Fibroblast of lung (primary cell): ENCODE measurements at regions not wholly inside any gene's neighbourhood (a gene's known extent, or its start where the extent isn't known, plus 50 kb on each side); places are given as distances from the start of the nearest gene placed in this dataset.

Source experiments
- DNase-seq, 2 donors: peaks; one replicate each; pipeline versions ENCODE4 v3.0.0 to v3.0.0-alpha.2; 2010; ENCODE audit warnings: low read depth in 2 of 2
- H2AFZ ChIP-seq: 2 replicates; pipeline ENCODE4 v1.5.1; 2012; ENCODE audit warnings: low read length, control low read depth, inconsistent platforms
- H3K27ac ChIP-seq: 2 replicates; pipeline ENCODE4 v1.5.1; 2011; ENCODE audit warnings: low read length, control low read depth; ENCODE audit not compliant: insufficient read depth
- H3K27me3 ChIP-seq: 2 replicates; pipeline ENCODE4 v1.5.1; 2011; ENCODE audit warnings: mild to moderate bottlenecking, low read length; ENCODE audit not compliant: control insufficient read depth, insufficient read depth
- H3K36me3 ChIP-seq: 2 replicates; pipeline ENCODE4 v1.5.1; 2011; ENCODE audit warnings: low read length; ENCODE audit not compliant: control insufficient read depth, insufficient read depth
- H3K4me1 ChIP-seq: 2 replicates; pipeline ENCODE4 v1.5.1; 2011; ENCODE audit warnings: low read length; ENCODE audit not compliant: control insufficient read depth, insufficient read depth; ENCODE audit errors: extremely low read depth
- H3K4me2 ChIP-seq: 2 replicates; pipeline ENCODE4 v1.5.1; 2011; ENCODE audit warnings: low read length, control low read depth; ENCODE audit not compliant: insufficient read depth; ENCODE audit errors: extremely low read depth
- H3K4me3 ChIP-seq, 4 experiments: fragments of 200-600 bp in 1 of 4; sonication (generic) in 1 of 4; replicated peaks in 1 of 4; 2 replicates each; pipeline ENCODE4 v1.5.1; 2011 to 2016; ENCODE audit warnings: low read length in 4 of 4, low read depth in 3 of 4, mild to moderate bottlenecking in 3 of 4, control low read depth in 2 of 4, inconsistent platforms in 1 of 4, mixed read lengths in 1 of 4; ENCODE audit not compliant: insufficient read depth in 1 of 4; ENCODE audit errors: control extremely low read depth in 1 of 4
- H3K79me2 ChIP-seq: 2 replicates; pipeline ENCODE4 v1.5.1; 2012; ENCODE audit warnings: mild to moderate bottlenecking, low read length, inconsistent platforms; ENCODE audit not compliant: control insufficient read depth, insufficient read depth
- H3K9ac ChIP-seq: 2 replicates; pipeline ENCODE4 v1.5.1; 2011; ENCODE audit warnings: mild to moderate bottlenecking, low read length, control low read depth; ENCODE audit not compliant: insufficient read depth
- H3K9me3 ChIP-seq: 2 replicates; pipeline ENCODE4 v1.5.1; 2012; ENCODE audit warnings: low read depth, low read length; ENCODE audit not compliant: control insufficient read depth, insufficient read depth
- H4K20me1 ChIP-seq: 2 replicates; pipeline ENCODE4 v1.5.1; 2011; ENCODE audit warnings: low read length; ENCODE audit not compliant: control insufficient read depth, insufficient read depth; ENCODE audit errors: extremely low read depth
- EZH2 ChIP-seq: IDR thresholded peaks from 2 replicates; pipeline ENCODE4 v1.5.1; 2012; ENCODE audit warnings: low read length, control low read depth, mild to moderate bottlenecking; ENCODE audit errors: missing control alignments
- TF ChIP-seq, protein P1 (sequence below), 2 donors: IDR thresholded peaks in 1 of 2; conservative IDR thresholded peaks in 1 of 2; 1 replicate in 1 of 2; 2 replicates in 1 of 2; pipeline ENCODE4 v1.5.1; 2011 to 2012; ENCODE audit warnings: low read length in 2 of 2, control low read depth in 1 of 2, inconsistent platforms in 1 of 2, low read depth in 1 of 2, mild to moderate bottlenecking in 1 of 2

GRCh38 chr22:47394504-47395440 is 632.3 kb downstream of the TBC1D22A start:
- Histone ChIP-seq H3K27me3 (no peaks in the 10 kb centered on the region), H3K36me3 (no peaks in the 10 kb centered on the region), H3K4me3 (no peak overlapping the region), H3K4me1 (no peaks in the 10 kb centered on the region), H3K9ac (no peak overlapping the region), H4K20me1 (no peaks in the 10 kb centered on the region), H3K27ac (no peak overlapping the region), H3K9me3 (no peaks in the 10 kb centered on the region), H2AFZ (no peak overlapping the region), H3K4me2 (no peak overlapping the region), H3K79me2 (no peaks in the 10 kb centered on the region)
- DNase-seq, result peak in 1 of 2 donors; percentile 3
- no peak for TF ChIP-seq EZH2
- TF ChIP-seq, protein P1, sequence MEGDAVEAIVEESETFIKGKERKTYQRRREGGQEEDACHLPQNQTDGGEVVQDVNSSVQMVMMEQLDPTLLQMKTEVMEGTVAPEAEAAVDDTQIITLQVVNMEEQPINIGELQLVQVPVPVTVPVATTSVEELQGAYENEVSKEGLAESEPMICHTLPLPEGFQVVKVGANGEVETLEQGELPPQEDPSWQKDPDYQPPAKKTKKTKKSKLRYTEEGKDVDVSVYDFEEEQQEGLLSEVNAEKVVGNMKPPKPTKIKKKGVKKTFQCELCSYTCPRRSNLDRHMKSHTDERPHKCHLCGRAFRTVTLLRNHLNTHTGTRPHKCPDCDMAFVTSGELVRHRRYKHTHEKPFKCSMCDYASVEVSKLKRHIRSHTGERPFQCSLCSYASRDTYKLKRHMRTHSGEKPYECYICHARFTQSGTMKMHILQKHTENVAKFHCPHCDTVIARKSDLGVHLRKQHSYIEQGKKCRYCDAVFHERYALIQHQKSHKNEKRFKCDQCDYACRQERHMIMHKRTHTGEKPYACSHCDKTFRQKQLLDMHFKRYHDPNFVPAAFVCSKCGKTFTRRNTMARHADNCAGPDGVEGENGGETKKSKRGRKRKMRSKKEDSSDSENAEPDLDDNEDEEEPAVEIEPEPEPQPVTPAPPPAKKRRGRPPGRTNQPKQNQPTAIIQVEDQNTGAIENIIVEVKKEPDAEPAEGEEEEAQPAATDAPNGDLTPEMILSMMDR (conservative IDR thresholded peaks at IDR 0.05 in 1 of 2, IDR thresholded peaks at IDR 0.05 in 1 of 2; ENCODE audit: low read depth in 1 of 2, low read length in 2 of 2), result no peak

DNA sequence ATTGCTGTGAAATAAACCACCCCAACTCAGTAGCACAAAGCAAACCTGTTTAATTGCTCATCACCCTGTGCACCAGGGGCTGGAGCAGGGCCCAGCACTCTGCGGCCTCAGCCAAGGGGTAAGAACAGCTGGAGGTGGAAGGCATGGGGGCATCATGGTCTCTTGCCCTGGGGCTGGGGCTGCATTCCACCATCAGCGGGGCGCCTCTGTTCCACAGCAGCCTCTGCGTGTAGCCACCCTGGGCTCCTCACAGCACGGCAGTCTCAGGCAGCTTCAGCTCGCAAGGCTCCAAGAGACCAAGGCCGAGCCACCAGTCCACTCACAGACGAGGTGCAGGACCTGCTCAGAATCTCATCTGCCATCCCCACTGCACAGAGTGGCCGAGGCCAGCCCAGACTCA is 630.7 kb downstream of the TBC1D22A start:
- Histone ChIP-seq H3K4me1 (no peaks in the 10 kb centered on the region), H3K4me2 (no peak overlapping the region), H3K79me2 (no peaks in the 10 kb centered on the region), H3K27ac (no peak overlapping the region), H4K20me1 (no peaks in the 10 kb centered on the region), H3K9ac (no peak overlapping the region), H3K36me3 (no peaks in the 10 kb centered on the region), H3K27me3 (no peaks in the 10 kb centered on the region), H3K9me3 (no peaks in the 10 kb centered on the region), H2AFZ (no peak overlapping the region), H3K4me3 (no peak overlapping the region)
- no peak for TF ChIP-seq EZH2
- TF ChIP-seq, protein P1 (conservative IDR thresholded peaks at IDR 0.05 in 1 of 2, IDR thresholded peaks at IDR 0.05 in 1 of 2; ENCODE audit: low read depth in 1 of 2, low read length in 2 of 2), result no peak
- DNase-seq, result no peak

GRCh38 chr22:47392729-47393128 is 630.3 kb downstream of the TBC1D22A start:
- H3K4me3 ChIP-seq, result no peak overlapping the region
- DNase-seq, result no peak
- no peaks in the 10 kb centered on the region for H3K9me3 ChIP-seq

More at GRCh38 chr22:47392729-47393128, 630.3 kb downstream of the TBC1D22A start:
- H4K20me1 ChIP-seq, result no peaks in the 10 kb centered on the region
- no peak overlapping the region for H3K9ac ChIP-seq
- H2AFZ ChIP-seq, result no peak overlapping the region
- TF ChIP-seq, protein P1 (conservative IDR thresholded peaks at IDR 0.05 in 1 of 2, IDR thresholded peaks at IDR 0.05 in 1 of 2; ENCODE audit: low read depth in 1 of 2, low read length in 2 of 2), result no peak
- no peak for TF ChIP-seq EZH2
- no peaks in the 10 kb centered on the region for H3K27me3 ChIP-seq
- H3K36me3 ChIP-seq, result no peaks in the 10 kb centered on the region
- no peaks in the 10 kb centered on the region for H3K79me2 ChIP-seq
- H3K4me1 ChIP-seq, result no peaks in the 10 kb centered on the region
- H3K4me2 ChIP-seq, result no peak overlapping the region
- H3K27ac ChIP-seq, result no peak overlapping the region
